A673 (cell line): ENCODE measurements at regions not wholly inside any gene's neighbourhood (a gene's known extent, or its start where the extent isn't known, plus 50 kb on each side); places are given as distances from the start of the nearest gene placed in this dataset.

Experiments
- CTCF ChIP-seq: fragments of 300-800, 200-600 bp; sonication (generic); conservative IDR thresholded peaks from 2 replicates; pipeline ENCODE4 v1.5.1; 2017; ENCODE audit warnings: low read depth, mild to moderate bottlenecking, antibody characterized with exemption, low read length, moderate library complexity, mixed read lengths
- EZH2 ChIP-seq: fragments of 200-600 bp; sonication (generic); IDR thresholded peaks from 2 replicates; pipeline ENCODE4 v1.6.1; 2017; ENCODE audit warnings: borderline replicate concordance, low read depth, mild to moderate bottlenecking, mixed read lengths, antibody characterized with exemption, low read length; ENCODE audit not compliant: poor library complexity, severe bottlenecking

- TF ChIP-seq CTCF (no peak), EZH2 (no peak)
These were observed 101.6 kb upstream of the ITPRID2 start for GRCh38 chr2:181789827-181790448.
